HG03565 (cell line): ENCODE measurements at regions not wholly inside any gene's neighbourhood (a gene's known extent, or its start where the extent isn't known, plus 50 kb on each side); places are given as distances from the start of the nearest gene placed in this dataset.
A peak's percentile ranks its signal among the peaks of the same experiment; 100 is the strongest.

Experiments
- ATAC-seq: cut with Tn5 transposase; IDR thresholded peaks from one replicate; pipeline ENCODE4 v1.9.1; 2021; ENCODE audit warnings: mild to moderate bottlenecking, moderate library complexity; ENCODE audit not compliant: unreplicated experiment

- ATAC-seq: no peak
These were observed 186.2 kb downstream of the CD47 start for GRCh38 chr3:107904536-107905066.

GRCh38 chr3:107899990-107900651 is 190.7 kb downstream of the CD47 start:
- ATAC-seq: no peak

- ATAC-seq: no peak
These were observed 193.3 kb downstream of the CD47 start for GRCh38 chr3:107897471-107898061.

- no peak for ATAC-seq
These were observed 195.8 kb downstream of the CD47 start for GRCh38 chr3:107894998-107895397.

GRCh38 chr3:107892955-107893624 is 197.7 kb downstream of the CD47 start:
- ATAC-seq: no peak

GRCh38 chr3:107884719-107885460 is 205.9 kb downstream of the CD47 start:
- no peak for ATAC-seq

GRCh38 chr3:107884028-107884427 is 206.8 kb downstream of the CD47 start:
- ATAC-seq: no peak

- no peak for ATAC-seq
These were observed 207.9 kb downstream of the CD47 start for GRCh38 chr3:107882881-107883280.

GRCh38 chr3:107882261-107882660 is 208.6 kb downstream of the CD47 start:
- no peak for ATAC-seq

GRCh38 chr3:107881509-107881908 is 209.3 kb downstream of the CD47 start:
- no peak for ATAC-seq

GRCh38 chr3:107880702-107881101 is 210.1 kb downstream of the CD47 start:
- no peak for ATAC-seq

GRCh38 chr3:107877936-107878335 is 212.9 kb downstream of the CD47 start:
- no peak for ATAC-seq

- ATAC-seq: no peak
These were observed 219.7 kb downstream of the CD47 start for GRCh38 chr3:107870943-107871638.

- no peak for ATAC-seq
These were observed 220.7 kb downstream of the CD47 start for GRCh38 chr3:107870096-107870495.

- no peak for ATAC-seq
These were observed 222.4 kb downstream of the CD47 start for GRCh38 chr3:107868449-107868848.

GRCh38 chr3:107861904-107862303 is 228.9 kb downstream of the CD47 start:
- peak; percentile 79 for ATAC-seq

- ATAC-seq: no peak
These were observed 229.4 kb downstream of the CD47 start for GRCh38 chr3:107861422-107861821.
